ENCODE measurements at regions not wholly inside any gene's neighbourhood (a gene's known extent, or its start where the extent isn't known, plus 50 kb on each side); places are given as distances from the start of the nearest gene placed in this dataset.

DNA sequence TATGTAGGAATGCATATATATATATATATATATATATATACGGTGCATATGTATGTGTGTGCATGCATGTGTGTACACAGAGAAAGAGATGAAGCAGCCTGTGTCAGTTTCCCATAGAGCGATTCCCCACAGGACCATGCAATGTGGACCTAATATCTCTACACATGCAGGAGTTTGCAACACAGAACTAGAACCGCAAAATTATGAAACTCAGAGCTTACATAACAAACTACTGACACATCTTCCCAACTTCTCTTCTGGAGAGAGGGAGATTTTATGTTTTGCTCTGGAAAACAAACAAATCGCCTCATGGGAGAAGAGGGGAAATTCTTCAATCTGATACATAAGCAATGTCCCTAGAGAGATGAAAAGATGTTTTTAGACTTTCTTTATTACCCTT lies 377.2 kb downstream of the LRATD1 start:
- TF ChIP-seq, protein P1, sequence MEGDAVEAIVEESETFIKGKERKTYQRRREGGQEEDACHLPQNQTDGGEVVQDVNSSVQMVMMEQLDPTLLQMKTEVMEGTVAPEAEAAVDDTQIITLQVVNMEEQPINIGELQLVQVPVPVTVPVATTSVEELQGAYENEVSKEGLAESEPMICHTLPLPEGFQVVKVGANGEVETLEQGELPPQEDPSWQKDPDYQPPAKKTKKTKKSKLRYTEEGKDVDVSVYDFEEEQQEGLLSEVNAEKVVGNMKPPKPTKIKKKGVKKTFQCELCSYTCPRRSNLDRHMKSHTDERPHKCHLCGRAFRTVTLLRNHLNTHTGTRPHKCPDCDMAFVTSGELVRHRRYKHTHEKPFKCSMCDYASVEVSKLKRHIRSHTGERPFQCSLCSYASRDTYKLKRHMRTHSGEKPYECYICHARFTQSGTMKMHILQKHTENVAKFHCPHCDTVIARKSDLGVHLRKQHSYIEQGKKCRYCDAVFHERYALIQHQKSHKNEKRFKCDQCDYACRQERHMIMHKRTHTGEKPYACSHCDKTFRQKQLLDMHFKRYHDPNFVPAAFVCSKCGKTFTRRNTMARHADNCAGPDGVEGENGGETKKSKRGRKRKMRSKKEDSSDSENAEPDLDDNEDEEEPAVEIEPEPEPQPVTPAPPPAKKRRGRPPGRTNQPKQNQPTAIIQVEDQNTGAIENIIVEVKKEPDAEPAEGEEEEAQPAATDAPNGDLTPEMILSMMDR (IDR thresholded peaks at IDR 0.05): no peak
- TF ChIP-seq POLR2A (IDR thresholded peaks at IDR 0.05): no peak
